Right ventricle myocardium inferior (tissue), 1 donor: ENCODE measurements at regions not wholly inside any gene's neighbourhood (a gene's known extent, or its start where the extent isn't known, plus 50 kb on each side); places are given as distances from the start of the nearest gene placed in this dataset.
"Not testable (repeated sequence)": the region's sequence is repeated elsewhere in the genome, so short reads cannot be mapped to it uniquely, and the experiment has no call there.

Source experiments
- ATAC-seq: fragments of 200-7000 bp; cut with Tn5 transposase; one replicate; pipeline ENCODE4 v1.9.1; 2020; ENCODE audit warnings: mild to moderate bottlenecking, moderate library complexity
- DNase-seq: peaks from one replicate; pipeline ENCODE4 v3.0.0; 2021; ENCODE audit errors: missing footprints
- intact Hi-C: fragments of 100-400 bp; cut with DNase I; formaldehyde crosslinking; loops from one replicate; pipeline ENCODE4 v1.11.0; 2022
- donor health status: DM: no; HTN: yes; CAD: no; lungs with severe emphysema.

GRCh38 chr13:68666774-68667397, 1436.8 kb upstream of the PCDH9 start:
- intact Hi-C loops, result no loop called here
- DNase-seq, result no peak
- ATAC-seq, result no peak

GRCh38 chr13:68645814-68646213, 1415.7 kb upstream of the PCDH9 start:
- intact Hi-C loops, result no loop called here
- ATAC-seq (no peak), DNase-seq (no peak)

DNA sequence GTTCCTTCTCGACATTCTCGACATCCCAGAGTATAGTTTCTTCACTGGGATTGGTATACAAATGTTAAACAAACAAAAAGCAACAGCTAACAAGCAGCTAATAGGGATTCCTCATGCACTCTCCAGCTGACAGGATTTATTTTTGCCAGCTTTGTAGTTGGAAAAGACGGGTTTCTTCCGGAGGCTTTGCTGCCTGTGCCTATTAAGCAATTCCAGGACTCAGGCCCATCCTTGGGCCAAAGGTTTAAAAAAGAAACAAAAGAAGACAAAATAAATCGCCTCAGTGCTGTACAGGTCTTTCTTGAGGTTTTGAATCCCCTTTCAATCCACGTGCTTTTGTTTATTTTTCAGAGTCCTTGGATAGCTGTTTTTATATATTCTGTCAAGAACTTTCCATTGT, 1414.5 kb upstream of the PCDH9 start:
- ATAC-seq (no peak), DNase-seq (no peak)
- intact Hi-C loops, result no loop called here

- ATAC-seq, result no peak
- intact Hi-C loops, result no loop called here
Observed at GRCh38 chr13:68636784-68637183, 1406.6 kb upstream of the PCDH9 start.

DNA sequence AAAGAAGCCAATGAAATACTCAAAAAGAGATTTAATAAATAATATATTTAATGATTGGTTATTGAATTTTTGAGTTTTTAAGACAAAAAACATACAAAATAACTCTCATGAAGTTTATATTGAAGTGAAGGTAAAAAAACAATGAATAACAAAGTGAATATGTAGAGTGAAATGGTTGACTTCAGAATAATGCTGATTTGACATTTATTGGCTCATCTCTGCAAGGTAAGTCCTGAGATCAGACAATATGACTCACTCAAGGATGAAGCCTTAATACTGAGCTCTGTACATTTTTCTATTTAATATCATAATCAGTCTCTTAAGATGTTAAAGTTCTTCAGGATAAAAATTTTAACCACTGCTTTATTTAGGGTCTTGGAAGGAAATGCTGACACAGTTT, 1398.9 kb upstream of the PCDH9 start:
- intact Hi-C loops, result no loop called here

More at GRCh38 chr13:68636784-68637183, 1406.6 kb upstream of the PCDH9 start:
- no peak for DNase-seq

GRCh38 chr13:68627379-68627778, 1397.2 kb upstream of the PCDH9 start:
- DNase-seq (no peak), ATAC-seq (no peak)
- intact Hi-C loops, result no loop called here

More for the DNA sequence above, 1398.9 kb upstream of the PCDH9 start:
- ATAC-seq (no peak), DNase-seq (no peak)

DNA sequence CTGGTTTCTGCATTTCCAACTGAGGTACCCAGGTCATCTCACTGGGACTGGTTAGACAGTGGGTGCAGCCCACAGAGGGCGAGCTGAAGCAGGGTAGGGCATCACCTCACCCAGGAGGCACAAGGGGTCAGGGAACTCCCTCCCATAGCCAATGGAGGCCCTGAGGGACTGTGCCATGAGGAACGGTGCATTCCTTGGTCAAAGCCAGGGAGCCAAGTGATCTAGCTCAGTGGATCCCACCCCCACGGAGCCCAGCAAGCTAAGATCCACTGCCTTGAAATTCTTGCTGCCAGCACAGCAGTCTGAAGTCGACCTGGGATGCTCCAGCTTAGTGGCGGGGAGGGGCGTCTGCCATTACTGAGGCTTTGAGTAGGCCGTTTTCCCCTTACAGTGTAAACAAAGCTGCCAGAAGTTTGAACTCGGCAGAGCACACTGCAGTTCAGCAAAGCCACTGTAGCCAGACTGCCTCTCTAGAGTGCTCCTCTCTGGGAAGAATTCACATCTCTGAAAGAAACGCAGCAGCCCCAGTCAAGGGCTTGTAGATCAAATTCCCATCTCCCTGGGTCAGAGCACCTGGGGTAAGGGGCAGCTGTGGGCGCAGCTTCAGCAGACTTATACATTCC, 1386.6 kb upstream of the PCDH9 start:
- DNase-seq (no peak), ATAC-seq (no peak)
- intact Hi-C loops, result no loop called here

- intact Hi-C loops, result no loop called here
- DNase-seq, result no peak
- no peak for ATAC-seq
Observed at GRCh38 chr13:68609661-68610060, 1379.5 kb upstream of the PCDH9 start.

DNA sequence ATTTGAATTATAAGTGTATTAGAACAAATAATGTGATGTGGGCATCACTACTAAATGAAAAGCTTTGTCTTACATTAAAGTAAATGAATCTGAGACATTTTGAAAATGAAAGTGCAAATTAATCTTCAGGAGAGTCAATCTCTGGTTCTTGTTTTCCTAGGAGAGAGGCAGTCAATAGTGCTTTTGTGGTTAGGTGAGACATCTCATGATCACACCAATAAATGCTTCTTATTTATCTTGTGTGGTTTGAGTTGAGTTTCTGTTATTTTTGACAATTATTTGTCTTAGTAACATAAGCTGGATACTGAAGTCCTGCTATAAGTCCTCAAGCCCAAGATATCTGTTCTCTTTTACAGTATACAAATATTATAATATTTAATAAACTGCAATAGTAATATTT, 1378.0 kb upstream of the PCDH9 start:
- ATAC-seq (no peak), DNase-seq (no peak)
- intact Hi-C loops, result no loop called here

DNA sequence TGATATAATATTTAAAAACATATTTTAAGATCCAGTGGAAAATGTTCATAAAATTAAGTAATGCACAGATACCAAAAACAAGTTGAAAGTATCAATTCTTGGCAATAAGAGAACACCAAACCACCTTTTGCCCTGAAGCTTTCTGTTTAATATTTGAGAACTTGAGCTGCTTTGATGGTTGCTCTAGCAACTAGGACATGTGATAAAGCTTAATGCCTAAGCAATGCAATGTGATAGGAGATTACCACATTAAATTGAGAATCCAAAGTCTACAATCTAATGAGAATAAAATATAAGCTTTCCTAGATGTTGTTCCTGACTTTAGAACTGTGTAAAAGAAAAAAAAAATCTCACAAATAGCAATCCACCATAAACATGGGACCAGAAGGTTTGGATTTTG, 1367.5 kb upstream of the PCDH9 start:
- DNase-seq (no peak), ATAC-seq (no peak)
- intact Hi-C loops, result no loop called here

DNA sequence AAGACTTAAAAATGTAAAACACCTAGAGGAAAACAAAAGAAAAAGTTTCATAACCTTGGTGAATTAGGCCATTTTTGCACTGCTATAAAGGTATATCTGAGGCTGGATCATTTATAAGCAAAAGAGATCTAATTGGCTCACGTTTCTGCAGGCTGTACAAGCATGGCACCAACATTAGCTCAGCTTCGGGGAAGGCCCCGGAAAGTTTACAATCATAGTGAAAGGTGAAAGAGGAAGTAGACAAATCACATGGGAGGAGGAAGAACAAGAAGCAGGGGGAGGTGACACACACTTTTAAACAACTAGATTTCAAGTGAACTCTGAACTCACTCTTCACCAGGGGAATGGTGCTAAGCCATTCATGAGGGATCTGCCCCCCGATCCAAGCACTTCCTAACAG, 1358.5 kb upstream of the PCDH9 start:
- intact Hi-C loops, result no loop called here
- DNase-seq (no peak), ATAC-seq (no peak)

DNA sequence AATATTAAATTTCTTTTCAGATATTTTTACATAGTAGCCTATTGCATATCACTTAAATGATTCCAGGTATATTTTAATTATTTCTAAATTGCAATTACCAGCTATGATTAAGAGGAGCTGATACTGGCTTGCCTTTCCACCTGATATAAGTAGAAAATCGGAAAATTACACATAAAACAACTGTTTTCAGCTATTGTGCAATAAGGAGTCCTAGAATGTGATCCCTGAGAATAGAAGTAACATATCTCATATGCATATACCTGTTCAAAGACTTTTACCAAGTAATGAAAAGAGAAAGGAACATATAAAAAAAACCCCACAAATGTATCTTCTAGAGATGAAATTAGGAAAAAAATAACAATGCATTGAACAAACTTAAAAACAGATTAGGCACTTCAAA, 1354.6 kb upstream of the PCDH9 start:
- no peak for DNase-seq
- ATAC-seq, result no peak
- intact Hi-C loops, result no loop called here

DNA sequence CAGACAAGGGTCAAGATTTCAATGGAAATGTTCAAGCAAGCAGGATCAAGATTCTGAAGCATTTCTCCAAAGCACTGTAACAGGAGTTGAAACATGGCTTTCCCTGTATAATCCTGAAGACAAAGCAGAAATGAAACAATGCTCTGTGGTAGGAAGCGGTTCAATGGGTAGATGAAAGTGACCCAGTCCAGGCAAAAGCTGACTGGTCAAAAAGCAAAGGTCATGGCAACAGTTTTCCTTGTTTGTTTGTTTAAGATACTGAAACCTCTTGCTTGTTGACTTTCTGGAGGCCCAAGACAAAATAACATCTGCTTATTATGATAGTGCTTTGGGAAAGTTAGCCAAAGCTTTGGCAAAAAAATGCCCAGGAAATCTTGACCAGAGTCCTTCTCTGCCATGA, 1343.9 kb upstream of the PCDH9 start:
- DNase-seq, result no peak
- intact Hi-C loops, result no loop called here
- no peak for ATAC-seq

DNA sequence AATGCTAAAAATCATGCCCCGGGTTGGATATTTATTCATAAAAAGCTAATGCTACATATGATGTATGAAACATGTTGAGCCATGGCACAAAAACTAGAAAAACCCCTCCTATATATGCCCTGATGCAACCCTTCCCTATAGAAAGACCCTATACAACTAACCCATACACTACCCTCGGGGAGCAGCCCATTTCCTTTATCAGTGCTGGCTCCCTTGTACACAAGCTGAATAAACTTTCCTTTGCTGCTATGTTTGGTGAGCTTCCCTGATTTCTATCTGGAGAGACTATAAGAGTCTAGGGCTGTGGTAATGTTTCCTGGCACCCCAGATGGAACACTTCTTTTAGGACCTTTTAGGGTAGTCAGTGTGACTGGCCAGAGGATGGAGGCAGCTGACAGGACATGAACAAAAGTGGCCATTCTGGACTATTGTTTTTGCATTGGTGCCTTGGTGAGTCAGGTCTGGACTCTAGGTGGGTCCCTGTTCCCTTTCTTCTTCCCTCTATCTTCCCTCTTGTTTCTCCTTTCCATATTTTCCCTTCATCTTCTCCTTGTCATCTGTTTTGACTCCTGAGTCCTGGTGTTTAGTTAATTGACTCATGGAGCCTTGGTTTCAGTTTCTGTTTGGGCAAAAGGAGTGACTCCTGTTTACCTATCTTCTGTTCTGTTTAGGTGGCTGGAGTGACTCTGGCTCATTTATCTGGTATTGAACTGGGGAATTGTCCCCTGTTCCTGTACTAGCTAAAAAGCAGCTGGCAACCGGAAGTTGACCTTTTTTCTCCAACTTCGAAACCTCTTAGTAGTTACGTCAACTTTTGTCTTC, 1321.8 kb upstream of the PCDH9 start:
- ATAC-seq, result no peak
- intact Hi-C loops, result no loop called here
- DNase-seq, result no peak

- no peak for ATAC-seq
- intact Hi-C loops, result no loop called here
- no peak for DNase-seq
Observed at GRCh38 chr13:68550330-68550729, 1320.2 kb upstream of the PCDH9 start.

GRCh38 chr13:68540244-68540643, 1310.1 kb upstream of the PCDH9 start:
- intact Hi-C loops, result no loop called here
- ATAC-seq (no peak), DNase-seq (no peak)

DNA sequence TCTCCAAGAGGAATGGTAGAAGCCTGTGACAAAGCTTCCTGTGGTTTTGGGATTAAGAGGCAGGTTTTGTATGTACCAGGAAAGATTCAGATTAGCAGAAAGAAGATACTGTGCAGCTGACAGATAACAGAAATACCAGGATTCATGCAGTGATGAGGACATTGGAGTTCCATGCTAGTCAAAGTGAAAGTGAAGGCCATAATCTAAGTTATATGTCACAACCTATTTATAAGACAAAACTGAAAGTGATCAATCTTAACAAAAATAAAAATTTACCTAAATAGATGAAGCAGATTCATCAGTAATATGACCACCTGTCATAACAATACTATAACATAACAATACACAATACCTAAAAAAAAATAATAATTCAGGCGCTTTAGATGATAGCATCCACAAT, 1305.2 kb upstream of the PCDH9 start:
- DNase-seq, result no peak
- ATAC-seq, result no peak
- intact Hi-C loops, result no loop called here

GRCh38 chr13:68527167-68527566, 1297.0 kb upstream of the PCDH9 start:
- ATAC-seq, DNase-seq, intact Hi-C loops: not testable (repeated sequence)

GRCh38 chr13:68523838-68524424, 1293.8 kb upstream of the PCDH9 start:
- intact Hi-C loops, result no loop called here
- ATAC-seq, result no peak
- DNase-seq, result no peak

DNA sequence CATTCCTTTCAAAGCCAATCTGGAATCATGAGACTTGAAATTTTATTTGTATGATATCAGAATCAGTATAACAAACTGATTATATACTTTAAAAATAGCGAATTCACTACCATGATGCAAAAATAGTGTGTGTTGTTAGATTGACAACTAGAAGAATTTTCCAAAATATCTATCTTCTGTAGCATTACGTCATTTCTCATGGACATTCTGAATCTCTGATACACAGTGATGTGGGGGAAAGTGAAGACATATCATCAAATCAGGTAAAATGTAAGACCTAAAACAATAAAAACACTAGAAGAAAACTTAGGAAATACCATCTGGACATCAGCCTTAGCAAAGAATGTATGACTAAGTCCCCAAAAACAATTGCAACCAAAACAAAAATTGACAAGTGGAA, 1292.0 kb upstream of the PCDH9 start:
- intact Hi-C loops, result no loop called here
- no peak for ATAC-seq
- no peak for DNase-seq
